ENCODE measurements at regions not wholly inside any gene's neighbourhood (a gene's known extent, or its start where the extent isn't known, plus 50 kb on each side); places are given as distances from the start of the nearest gene placed in this dataset.
"Not testable (repeated sequence)": the region's sequence is repeated elsewhere in the genome, so short reads cannot be mapped to it uniquely, and the experiment has no call there.

DNA sequence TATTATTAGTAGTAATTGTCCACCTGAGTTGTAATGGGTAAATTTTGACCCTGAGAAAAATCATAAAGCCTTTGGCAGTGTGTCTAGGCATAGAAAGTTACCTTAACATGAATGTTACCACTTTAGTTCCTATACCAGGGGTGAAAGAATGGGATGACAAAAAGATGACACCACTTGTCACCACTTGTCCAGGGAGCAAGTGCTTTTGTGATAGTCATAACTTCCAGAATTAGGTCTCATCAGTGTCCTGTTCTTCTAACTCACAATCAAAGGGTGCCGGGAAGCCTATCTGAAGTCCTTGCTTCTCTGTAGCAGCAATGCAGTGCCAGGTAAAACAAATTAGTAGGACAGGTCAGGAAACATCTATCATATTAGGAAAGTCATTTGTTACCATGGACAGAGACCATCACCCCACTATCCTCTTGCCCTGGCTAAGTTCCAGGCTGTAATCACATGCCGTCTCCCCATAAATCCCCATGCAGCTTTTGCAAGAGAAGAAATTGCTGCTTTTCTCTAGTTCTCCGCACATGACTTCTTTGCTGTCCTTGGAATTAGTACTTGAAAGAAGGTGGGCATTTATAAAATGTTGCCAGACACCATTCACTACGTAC is 156.5 kb upstream of the SGCD start:
- DNase-seq, result no peak

- no peak for DNase-seq
These were observed 152.7 kb upstream of the SGCD start for GRCh38 chr5:156174225-156174624.

DNA sequence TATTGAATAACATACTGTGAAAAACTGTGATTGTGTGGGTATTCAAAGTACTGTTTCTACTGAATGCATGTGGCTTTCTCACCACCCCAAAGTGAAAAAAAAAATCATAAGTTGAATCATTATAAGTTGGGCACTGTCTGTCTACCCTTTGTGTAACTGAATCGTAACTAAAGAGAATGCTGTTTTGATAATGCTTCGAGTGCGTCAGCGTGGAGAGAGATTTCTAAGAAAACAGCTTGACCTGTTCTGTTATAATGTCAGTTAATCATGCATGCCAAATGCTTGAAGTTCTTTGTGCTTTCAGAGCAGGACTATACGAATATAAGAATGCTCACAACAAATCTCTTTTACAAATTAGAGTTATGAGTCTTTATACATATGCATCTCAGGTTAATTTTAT is 148.8 kb upstream of the SGCD start:
- DNase-seq, result no peak

GRCh38 chr5:156181656-156182055 is 145.3 kb upstream of the SGCD start:
- no peak for DNase-seq

- DNase-seq, result no peak
These were observed 144.6 kb upstream of the SGCD start for GRCh38 chr5:156182174-156182967.

DNA sequence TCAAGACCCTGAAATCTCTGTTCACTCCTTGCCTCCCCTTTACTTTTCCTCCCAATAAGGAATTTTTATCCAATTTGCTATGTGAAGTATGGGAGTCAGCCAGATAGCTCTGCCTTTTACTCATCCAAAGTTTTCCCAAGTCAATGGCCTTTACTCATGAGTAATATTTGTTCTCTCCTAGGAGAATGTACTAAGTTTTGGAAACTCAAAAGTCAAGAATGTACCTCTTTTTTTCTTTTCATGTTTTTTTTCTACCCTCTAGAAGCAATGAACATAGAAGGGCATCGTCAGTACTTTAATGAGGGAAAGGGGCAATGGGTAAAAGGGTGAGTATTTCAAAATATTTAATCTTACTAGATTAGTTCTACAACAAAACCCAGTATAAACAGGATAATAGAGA is 140.2 kb upstream of the SGCD start:
- DNase-seq, result no peak

DNA sequence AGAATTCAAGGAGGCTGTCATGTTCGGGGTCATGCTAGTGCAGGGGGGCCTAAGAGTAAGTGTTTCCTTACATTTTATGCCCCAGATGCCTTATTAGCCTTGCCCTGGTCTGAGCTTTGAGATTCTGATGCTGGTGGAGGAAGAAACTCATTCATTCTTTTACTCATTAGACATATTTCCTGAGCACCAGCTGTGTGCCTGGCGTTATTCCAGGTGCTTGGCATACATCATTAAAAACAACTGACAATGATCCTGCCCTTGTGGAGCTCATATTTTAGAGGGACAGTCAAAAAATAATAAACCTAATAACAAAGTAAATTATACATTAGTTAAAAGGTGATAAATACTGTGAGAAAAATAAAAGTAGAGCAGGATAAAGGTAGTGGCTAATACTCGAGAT is 138.9 kb upstream of the SGCD start:
- no peak for DNase-seq

- DNase-seq, result no peak
These were observed 137.3 kb upstream of the SGCD start for GRCh38 chr5:156189628-156190027.

DNA sequence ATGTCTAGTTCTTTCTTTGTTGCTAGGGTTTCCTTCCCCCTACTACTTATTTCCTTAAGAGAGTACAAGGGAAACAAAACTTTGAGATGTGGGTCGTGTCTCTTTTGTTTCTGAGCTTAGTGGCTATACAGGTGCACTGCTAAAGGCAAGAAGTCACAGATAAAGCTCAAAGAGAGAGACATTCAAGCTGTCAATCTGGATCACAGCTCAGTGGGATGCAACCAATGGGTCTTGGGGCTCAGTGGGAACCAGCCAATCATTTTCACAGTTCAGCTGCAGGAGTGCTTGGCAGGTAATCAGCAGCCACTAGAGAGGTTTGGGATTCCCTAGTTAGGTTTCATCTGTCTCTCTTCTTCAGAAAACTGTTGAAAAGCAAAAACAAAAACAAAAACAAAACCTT is 135.4 kb upstream of the SGCD start:
- DNase-seq, result no peak

- no peak for DNase-seq
These were observed 129.8 kb upstream of the SGCD start for GRCh38 chr5:156197042-156197635.

DNA sequence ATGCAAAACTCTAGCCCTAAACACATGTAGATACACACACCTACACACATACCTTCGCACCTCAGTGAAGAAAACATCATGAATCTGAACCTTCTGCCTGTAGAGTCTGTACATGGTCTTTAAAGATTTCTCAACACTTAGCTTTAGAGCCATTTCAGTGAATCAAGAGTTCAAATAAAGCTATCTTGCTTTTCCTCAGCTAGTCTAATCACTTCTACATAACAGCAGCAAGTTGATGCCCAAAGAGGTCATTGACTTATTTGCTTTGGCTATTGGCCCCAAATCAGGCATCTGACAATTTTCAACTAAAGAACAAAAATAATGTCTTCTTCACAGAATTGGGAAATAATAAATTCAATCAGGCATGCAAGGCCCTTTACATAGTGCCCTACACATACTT is 127.9 kb upstream of the SGCD start:
- no peak for DNase-seq

- DNase-seq, result no peak
These were observed 125.8 kb upstream of the SGCD start for GRCh38 chr5:156200938-156201787.

GRCh38 chr5:156201788-156202403 is 125.1 kb upstream of the SGCD start:
- DNase-seq, result no peak

- no peak for DNase-seq
These were observed 118.7 kb upstream of the SGCD start for GRCh38 chr5:156208271-156208670.

- DNase-seq, result no peak
These were observed 108.4 kb upstream of the SGCD start for GRCh38 chr5:156218367-156219158.

GRCh38 chr5:156219483-156220005 is 107.4 kb upstream of the SGCD start:
- no peak for DNase-seq

DNA sequence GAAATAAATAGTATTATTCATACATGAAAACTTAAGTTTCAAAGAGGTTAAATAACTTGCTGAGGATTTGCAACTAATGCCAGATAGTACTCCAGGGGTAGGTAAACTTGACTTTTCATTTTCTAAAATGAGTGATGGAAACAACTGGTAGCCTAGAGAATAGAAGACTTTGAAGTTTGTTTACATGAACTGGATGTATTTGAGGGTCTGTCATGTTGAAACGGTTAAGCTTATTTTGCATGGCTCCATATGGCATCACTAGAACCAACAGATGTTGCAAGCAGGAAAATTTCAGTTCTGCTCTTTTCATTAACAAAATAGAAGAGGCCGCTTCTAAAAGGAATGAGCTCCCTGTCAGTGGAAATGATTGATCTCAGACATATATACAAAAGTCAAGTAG is 105.1 kb upstream of the SGCD start:
- no peak for DNase-seq

DNA sequence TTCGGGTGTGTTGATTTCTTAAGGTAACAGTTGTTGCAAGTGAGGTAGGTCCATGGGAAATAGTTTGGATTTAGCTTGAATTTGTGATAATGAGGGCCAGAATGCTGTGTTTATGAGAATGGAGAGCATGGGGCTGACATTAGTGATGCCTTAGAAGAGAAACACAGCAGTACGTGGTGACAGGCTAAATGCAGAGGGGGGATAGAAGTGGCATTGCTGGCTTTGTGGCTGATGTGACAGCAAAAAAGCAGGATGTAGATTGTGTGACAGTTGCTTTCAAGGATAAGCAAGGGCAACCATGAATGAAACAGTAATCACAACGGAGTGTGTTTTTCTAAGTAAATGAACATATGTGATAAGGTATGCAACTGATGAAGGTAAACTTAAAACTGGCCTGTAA is 103.4 kb upstream of the SGCD start:
- no peak for DNase-seq

DNA sequence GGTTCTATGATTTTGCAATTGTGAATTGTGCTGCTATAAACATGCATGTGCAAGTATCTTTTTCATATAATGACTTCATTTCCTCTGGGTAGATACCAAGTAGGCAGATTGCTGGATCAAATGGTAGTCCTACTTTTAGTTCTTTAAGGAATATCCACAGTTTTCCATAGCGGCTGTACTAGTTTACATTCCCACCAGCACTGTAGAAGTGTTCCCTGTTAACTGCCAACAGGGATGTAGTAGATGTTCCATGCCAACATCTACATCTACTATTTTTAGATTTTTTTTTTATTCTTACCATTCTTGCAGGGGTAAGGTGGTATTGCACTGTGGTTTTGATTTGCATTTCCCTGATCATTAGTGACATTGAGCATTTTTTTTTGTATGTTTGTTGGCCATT is 100.5 kb upstream of the SGCD start:
- not testable (repeated sequence) for DNase-seq

DNA sequence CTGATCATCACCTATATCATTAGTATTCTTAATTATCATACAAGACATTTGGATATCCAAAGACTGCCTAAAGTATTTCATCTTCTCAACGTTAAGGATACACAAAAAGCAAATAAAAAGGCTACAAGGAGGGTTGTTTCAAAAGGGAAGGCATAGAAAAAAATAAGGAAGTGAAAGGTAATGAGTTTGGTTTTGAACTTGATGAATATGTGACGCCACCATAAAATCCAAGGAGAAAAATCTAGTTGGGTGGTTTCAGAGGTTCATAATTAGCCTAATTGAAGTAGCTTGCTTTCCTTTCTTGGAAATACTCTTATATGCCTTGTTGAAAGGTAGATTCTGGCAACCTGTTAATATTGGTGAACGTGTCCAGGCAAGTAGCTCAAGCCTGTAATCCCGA is 96.1 kb upstream of the SGCD start:
- DNase-seq, result no peak

DNA sequence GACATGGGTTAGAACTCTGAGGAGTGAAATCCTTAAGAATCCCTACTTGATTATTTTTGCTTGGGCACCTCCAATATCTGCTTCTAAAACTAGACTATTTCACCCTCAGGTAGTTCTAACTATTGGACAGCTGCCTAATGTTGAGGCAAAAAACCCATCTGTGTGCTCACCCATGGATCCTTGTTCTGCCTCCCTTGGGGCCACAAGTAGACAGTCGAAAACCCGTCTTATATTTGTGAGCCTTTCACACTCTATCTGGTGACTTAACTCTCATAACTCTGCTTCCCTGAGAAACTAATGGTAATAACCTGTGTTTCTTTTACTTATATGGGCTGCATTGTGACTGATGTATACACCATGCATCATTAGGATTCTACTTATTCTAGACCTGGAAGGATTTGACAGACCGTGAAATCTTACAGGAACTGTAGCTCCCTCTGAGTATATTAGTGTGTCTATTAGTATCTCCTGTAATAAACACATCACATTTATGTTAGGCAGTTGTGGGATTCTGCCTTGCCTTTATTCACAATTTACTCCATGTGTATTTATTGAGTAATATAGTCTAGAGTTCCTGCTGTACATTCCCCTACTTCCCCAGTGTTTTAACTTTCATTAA is 94.6 kb upstream of the SGCD start:
- DNase-seq, result no peak

Measured in bone marrow (tissue), 2 donors.